ENCODE measurements at regions not wholly inside any gene's neighbourhood (a gene's known extent, or its start where the extent isn't known, plus 50 kb on each side); places are given as distances from the start of the nearest gene placed in this dataset.

DNA sequence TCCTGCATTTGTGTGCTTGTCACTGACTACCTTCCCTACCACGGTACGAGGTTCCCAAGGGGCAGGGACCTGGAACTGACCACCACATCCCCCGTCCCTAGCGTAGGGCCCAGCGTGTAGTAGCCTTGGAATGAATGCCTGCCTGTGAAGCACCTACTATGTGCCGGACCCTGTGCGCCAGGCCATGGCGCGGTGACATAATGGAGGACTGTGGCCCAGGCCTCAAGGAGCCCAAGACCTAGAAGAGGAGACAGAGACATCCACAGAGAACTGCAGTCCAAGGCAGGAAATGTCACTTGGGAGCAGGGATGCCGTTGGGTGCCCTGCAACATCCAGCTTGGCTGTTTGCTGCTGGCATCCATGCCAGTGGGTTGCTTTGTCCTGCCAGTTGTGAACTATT, 71.9 kb upstream of the SLC6A6 start:
- TF ChIP-seq, protein P1, sequence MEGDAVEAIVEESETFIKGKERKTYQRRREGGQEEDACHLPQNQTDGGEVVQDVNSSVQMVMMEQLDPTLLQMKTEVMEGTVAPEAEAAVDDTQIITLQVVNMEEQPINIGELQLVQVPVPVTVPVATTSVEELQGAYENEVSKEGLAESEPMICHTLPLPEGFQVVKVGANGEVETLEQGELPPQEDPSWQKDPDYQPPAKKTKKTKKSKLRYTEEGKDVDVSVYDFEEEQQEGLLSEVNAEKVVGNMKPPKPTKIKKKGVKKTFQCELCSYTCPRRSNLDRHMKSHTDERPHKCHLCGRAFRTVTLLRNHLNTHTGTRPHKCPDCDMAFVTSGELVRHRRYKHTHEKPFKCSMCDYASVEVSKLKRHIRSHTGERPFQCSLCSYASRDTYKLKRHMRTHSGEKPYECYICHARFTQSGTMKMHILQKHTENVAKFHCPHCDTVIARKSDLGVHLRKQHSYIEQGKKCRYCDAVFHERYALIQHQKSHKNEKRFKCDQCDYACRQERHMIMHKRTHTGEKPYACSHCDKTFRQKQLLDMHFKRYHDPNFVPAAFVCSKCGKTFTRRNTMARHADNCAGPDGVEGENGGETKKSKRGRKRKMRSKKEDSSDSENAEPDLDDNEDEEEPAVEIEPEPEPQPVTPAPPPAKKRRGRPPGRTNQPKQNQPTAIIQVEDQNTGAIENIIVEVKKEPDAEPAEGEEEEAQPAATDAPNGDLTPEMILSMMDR (IDR thresholded peaks at IDR 0.05) = no peak
- TF ChIP-seq POLR2A (IDR thresholded peaks at IDR 0.05) = no peak
